Neural crest cell (in vitro differentiated cells): ENCODE measurements at regions not wholly inside any gene's neighbourhood (a gene's known extent, or its start where the extent isn't known, plus 50 kb on each side); places are given as distances from the start of the nearest gene placed in this dataset.

Source experiments
- DNase-seq: peaks from one replicate; pipeline ENCODE4 v3.0.0; 2021; ENCODE audit warnings: low read depth, mixed read lengths, low spot score
- H3K27ac Mint-ChIP-seq: one replicate; pipeline ENCODE4 v1.8.0; 2021; ENCODE audit warnings: mild to moderate bottlenecking, mixed read lengths; ENCODE audit not compliant: unreplicated experiment
- H3K27me3 Mint-ChIP-seq: 2 replicates; pipeline ENCODE4 v1.8.0; 2021; ENCODE audit warnings: low read depth, mild to moderate bottlenecking, mixed read lengths
- H3K36me3 Mint-ChIP-seq: 2 replicates; pipeline ENCODE4 v1.8.0; 2021; ENCODE audit warnings: low read depth, mild to moderate bottlenecking, mixed read lengths
- H3K4me1 Mint-ChIP-seq: 2 replicates; pipeline ENCODE4 v1.8.0; 2021; ENCODE audit warnings: mixed read lengths
- H3K4me3 Mint-ChIP-seq: one replicate; pipeline ENCODE4 v1.8.0; 2021; ENCODE audit warnings: mild to moderate bottlenecking, mixed read lengths
- H3K9me3 Mint-ChIP-seq: 2 replicates; pipeline ENCODE4 v1.8.0; 2021; ENCODE audit warnings: mixed read lengths
- TF ChIP-seq, protein P1 (sequence below): fragments of 200-600 bp; sonication (generic); conservative IDR thresholded peaks from 2 replicates; pipeline ENCODE4 v1.5.0; 2021; ENCODE audit warnings: antibody characterized with exemption, mild to moderate bottlenecking

DNA sequence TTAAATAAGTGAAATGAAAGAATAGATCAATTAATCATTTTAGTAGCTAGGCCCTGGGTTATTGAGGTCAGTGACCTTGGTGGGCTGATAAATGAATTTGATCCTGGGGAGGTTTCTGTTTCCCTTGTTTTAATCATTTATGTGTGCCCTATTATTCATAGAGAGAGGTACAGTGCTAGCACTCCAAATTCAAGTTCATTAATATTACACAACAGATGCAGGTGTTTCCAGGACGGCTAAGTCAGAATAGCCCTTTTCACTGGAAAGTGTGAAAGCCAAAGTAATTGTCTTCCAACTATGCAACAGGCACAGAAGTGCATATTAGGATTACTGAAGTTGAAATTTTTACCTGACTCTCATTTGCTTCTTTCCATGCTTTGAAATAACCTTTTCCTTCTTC, 61.7 kb upstream of the SGK1 start:
- TF ChIP-seq, protein P1, sequence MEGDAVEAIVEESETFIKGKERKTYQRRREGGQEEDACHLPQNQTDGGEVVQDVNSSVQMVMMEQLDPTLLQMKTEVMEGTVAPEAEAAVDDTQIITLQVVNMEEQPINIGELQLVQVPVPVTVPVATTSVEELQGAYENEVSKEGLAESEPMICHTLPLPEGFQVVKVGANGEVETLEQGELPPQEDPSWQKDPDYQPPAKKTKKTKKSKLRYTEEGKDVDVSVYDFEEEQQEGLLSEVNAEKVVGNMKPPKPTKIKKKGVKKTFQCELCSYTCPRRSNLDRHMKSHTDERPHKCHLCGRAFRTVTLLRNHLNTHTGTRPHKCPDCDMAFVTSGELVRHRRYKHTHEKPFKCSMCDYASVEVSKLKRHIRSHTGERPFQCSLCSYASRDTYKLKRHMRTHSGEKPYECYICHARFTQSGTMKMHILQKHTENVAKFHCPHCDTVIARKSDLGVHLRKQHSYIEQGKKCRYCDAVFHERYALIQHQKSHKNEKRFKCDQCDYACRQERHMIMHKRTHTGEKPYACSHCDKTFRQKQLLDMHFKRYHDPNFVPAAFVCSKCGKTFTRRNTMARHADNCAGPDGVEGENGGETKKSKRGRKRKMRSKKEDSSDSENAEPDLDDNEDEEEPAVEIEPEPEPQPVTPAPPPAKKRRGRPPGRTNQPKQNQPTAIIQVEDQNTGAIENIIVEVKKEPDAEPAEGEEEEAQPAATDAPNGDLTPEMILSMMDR: no peak
- no peaks in the 10 kb centered on the region for H3K27me3 Mint-ChIP-seq
- H3K9me3 Mint-ChIP-seq: peaks cover 5% of the 10 kb centered on the region
- H3K36me3 Mint-ChIP-seq: no peaks in the 10 kb centered on the region
- peaks cover 11% of the 10 kb centered on the region for H3K4me1 Mint-ChIP-seq
- no peak for DNase-seq
- H3K27ac Mint-ChIP-seq: peak overlapping the region; percentile 89
- H3K4me3 Mint-ChIP-seq: no peak overlapping the region

- Mint-ChIP-seq H3K27ac (peak overlapping the region; percentile 89), H3K9me3 (peaks cover 5% of the 10 kb centered on the region), H3K4me3 (no peak overlapping the region), H3K36me3 (no peaks in the 10 kb centered on the region), H3K27me3 (no peaks in the 10 kb centered on the region), H3K4me1 (peaks cover 11% of the 10 kb centered on the region)
- TF ChIP-seq, protein P1: no peak
- DNase-seq: no peak
Measured at GRCh38 chr6:134379076-134379475, 61.2 kb upstream of the SGK1 start.

DNA sequence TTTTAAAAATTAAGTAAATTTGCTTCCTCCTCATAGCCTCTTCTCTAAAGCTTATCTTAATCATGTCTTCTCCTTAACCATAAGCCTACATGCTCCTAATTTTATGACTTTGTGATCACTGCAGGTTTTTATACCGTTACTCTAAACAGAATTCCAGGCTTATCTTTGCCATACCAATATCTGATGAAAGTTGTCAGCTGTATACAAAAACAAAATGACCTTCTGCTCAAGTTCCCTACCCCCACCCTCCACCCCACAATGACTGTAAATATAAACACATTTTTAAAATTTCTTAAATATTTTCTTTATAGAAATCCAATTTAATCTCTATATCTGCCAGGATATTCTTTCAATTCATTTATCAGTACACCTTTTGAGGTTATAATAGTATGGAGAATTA, 60.5 kb upstream of the SGK1 start:
- Mint-ChIP-seq H3K36me3 (no peaks in the 10 kb centered on the region), H3K9me3 (peaks cover 5% of the 10 kb centered on the region), H3K27me3 (no peaks in the 10 kb centered on the region), H3K4me3 (no peak overlapping the region), H3K27ac (no peak overlapping the region), H3K4me1 (peaks cover 11% of the 10 kb centered on the region)
- no peak for DNase-seq
- TF ChIP-seq, protein P1: no peak

DNA sequence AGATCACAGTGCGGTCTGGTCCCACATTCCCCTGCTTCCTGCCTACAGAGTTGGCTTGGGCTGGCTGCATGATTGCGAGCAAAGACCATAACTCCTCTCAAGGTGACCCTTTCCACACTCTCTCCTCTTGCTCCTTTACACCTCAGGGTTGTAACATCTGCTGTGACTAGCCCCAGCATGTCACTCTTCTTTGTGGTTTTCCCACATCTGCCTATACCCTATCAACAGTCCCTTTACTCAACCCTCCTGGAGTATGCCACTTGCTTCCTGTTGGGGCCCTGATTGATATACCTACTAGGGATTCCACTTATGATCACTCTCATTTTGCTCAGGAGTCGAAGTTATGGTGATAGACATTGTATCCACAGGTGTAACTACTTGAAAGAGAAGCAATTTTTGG, 58.9 kb upstream of the SGK1 start:
- no peaks in the 10 kb centered on the region for H3K27me3 Mint-ChIP-seq
- H3K4me3 Mint-ChIP-seq: no peak overlapping the region
- DNase-seq: no peak
- peak overlapping the region; percentile 29 for H3K27ac Mint-ChIP-seq
- peaks cover 5% of the 10 kb centered on the region for H3K9me3 Mint-ChIP-seq
- peaks cover 11% of the 10 kb centered on the region for H3K4me1 Mint-ChIP-seq
- H3K36me3 Mint-ChIP-seq: no peaks in the 10 kb centered on the region
- TF ChIP-seq, protein P1: no peak

GRCh38 chr6:134375220-134375580, 57.3 kb upstream of the SGK1 start:
- H3K36me3 Mint-ChIP-seq: no peaks in the 10 kb centered on the region
- TF ChIP-seq, protein P1: no peak
- DNase-seq: no peak
- peaks cover 5% of the 10 kb centered on the region for H3K9me3 Mint-ChIP-seq
- H3K27ac Mint-ChIP-seq: no peak overlapping the region
- no peaks in the 10 kb centered on the region for H3K27me3 Mint-ChIP-seq
- H3K4me1 Mint-ChIP-seq: peaks cover 11% of the 10 kb centered on the region
- H3K4me3 Mint-ChIP-seq: no peak overlapping the region
